Brain microvascular endothelial cell (primary cell): ENCODE measurements at regions not wholly inside any gene's neighbourhood (a gene's known extent, or its start where the extent isn't known, plus 50 kb on each side); places are given as distances from the start of the nearest gene placed in this dataset.

Experiments
- DNase-seq: peaks from one replicate; pipeline ENCODE4 v3.0.0-alpha.2; 2020
- H3K27ac ChIP-seq: fragments of 250-450 bp; sonication (Bioruptor Pico); 2 replicates; pipeline ENCODE4 v1.5.1; 2020; ENCODE audit warnings: mild to moderate bottlenecking, moderate library complexity
- H3K27me3 ChIP-seq: fragments of 250-450 bp; sonication (Bioruptor Pico); replicated peaks from 2 replicates; pipeline ENCODE4 v1.5.1; 2020; ENCODE audit warnings: mild to moderate bottlenecking
- H3K36me3 ChIP-seq: fragments of 250-450 bp; sonication (Bioruptor Pico); replicated peaks from 2 replicates; pipeline ENCODE4 v1.5.1; 2020; ENCODE audit warnings: mild to moderate bottlenecking
- H3K4me3 ChIP-seq: 2 replicates; pipeline ENCODE4 v1.5.1; 2011; ENCODE audit warnings: low read depth, mild to moderate bottlenecking, control low read depth, low read length, moderate library complexity
- CTCF ChIP-seq: IDR thresholded peaks from 2 replicates; pipeline ENCODE4 v1.5.1; 2011; ENCODE audit warnings: low read depth, mild to moderate bottlenecking, moderate library complexity, low read length, control low read depth, inconsistent platforms; ENCODE audit errors: missing control alignments
- in situ Hi-C: cut with HindIII; loops from 2 replicates; pipeline ENCODE4 v1.10.0; 2017; ENCODE audit warnings: low sequenced_read_pairs, low pct_ligation_motif_present

DNA sequence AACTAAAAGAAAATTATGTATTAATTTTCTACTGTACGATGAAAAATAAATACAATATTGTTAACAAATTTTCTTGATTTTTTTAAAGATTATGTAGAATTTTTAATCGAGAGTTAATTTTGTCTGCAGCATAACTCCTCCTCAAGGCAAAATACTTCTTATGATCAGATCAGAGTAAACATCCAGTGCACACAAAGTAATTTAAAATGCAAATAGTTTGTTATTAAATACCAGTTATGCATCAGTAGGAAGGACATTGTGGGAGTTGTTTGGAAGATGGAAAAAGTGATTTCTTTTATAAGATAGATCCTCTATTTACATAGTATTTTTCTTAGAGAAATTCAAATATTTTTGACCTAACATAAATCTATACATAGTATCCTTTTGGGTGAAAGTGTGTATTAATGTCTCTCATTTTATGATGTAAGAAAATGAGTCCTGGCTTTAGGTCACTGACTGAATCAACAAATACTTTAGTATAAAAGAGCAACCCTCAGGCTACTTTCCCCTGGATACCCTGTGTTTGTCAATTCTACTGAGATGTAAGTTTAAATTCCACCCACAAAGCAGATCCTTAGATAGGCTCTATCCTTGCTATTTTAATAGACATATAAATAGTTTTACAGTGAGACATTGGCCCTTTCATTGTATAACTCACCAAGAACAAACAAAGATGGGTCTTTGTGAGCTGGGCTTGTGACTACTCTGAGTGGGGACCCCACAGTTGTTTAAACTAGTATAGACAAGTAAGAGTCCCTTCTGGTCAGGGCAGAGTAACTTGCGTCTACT is 1133.7 kb downstream of the GATA3 start:
- H3K27ac ChIP-seq, result no peak overlapping the region
- no peak overlapping the region for H3K4me3 ChIP-seq
- H3K27me3 ChIP-seq, result no peaks in the 10 kb centered on the region
- no peak for TF ChIP-seq CTCF
- no peaks in the 10 kb centered on the region for H3K36me3 ChIP-seq
- DNase-seq, result no peak
- in situ Hi-C loops, result no loop called here

DNA sequence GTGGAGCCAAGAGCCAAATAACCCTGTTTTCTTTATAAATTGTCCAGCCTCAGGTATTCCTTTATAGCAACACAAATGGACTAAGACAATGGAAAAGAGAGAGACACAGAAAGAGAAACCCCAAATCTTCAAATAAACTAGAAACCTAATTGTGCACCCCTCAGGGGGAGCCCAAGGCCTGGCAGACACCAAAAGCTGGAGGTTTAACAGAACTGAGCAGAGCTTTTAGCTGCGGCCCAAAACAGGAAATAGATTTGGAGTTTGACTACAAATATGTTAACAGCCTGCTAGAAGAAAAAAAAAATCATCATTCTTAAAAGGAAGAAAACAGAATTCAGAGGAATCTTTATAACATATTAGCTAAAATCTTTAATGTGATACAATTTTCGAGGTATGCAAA is 1135.0 kb downstream of the GATA3 start:
- no peak for DNase-seq
- no peak for TF ChIP-seq CTCF
- Histone ChIP-seq H3K27me3 (no peaks in the 10 kb centered on the region), H3K4me3 (no peak overlapping the region), H3K36me3 (no peaks in the 10 kb centered on the region), H3K27ac (no peak overlapping the region)
- in situ Hi-C loops, result no loop called here

- Histone ChIP-seq H3K27ac (no peak overlapping the region), H3K36me3 (no peaks in the 10 kb centered on the region), H3K4me3 (no peak overlapping the region), H3K27me3 (no peaks in the 10 kb centered on the region)
- no peak for DNase-seq
- in situ Hi-C loops, result no loop called here
- no peak for TF ChIP-seq CTCF
Observed at GRCh38 chr10:9193120-9193519, 1138.6 kb downstream of the GATA3 start.

GRCh38 chr10:9195385-9195784 is 1140.9 kb downstream of the GATA3 start:
- DNase-seq, result no peak
- H3K27ac ChIP-seq, result no peak overlapping the region
- no peaks in the 10 kb centered on the region for H3K27me3 ChIP-seq
- no peaks in the 10 kb centered on the region for H3K36me3 ChIP-seq
- TF ChIP-seq CTCF, result no peak
- in situ Hi-C loops, result no loop called here
- no peak overlapping the region for H3K4me3 ChIP-seq

DNA sequence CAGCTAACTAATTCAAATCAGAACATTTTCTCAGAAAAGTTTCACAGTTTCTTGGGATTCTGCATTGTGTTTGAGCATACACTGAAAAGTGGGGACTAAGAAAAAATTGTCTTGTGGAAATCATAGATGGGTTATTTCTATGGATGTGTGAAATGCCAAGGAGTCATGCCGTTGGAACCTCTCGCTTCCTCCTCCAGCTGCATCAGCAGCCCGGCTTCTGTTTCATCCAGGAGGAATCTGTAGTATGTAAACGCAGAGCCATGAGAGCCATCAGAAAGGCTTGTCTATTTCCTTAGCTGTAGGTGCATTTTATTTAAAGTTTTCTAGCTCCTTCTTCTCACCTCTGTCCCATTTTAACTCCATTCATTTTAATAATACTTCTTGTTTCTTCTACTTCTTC is 1144.1 kb downstream of the GATA3 start:
- DNase-seq, result peak; percentile 40
- TF ChIP-seq CTCF, result no peak
- Histone ChIP-seq H3K36me3 (no peaks in the 10 kb centered on the region), H3K27me3 (no peaks in the 10 kb centered on the region), H3K4me3 (no peak overlapping the region), H3K27ac (no peak overlapping the region)
- in situ Hi-C loops, result no loop called here

DNA sequence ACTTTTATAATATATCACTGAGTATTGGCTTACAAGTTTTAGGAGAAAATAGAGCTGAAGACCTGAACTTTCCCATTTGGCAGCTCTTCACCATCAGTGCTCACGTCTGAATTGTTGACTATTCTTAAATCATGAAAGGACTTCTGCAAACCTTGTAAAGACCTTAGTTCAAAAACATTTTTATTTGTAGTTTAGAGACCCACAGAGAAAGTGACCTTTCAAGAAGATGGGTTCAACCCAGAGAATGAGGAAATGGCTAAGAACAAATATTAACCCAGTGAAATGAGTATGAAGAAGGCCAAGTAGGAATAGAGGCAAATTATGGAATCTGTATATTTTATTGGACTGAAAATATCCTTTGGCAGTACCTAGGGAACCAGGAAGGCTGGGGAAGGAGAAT is 1151.1 kb downstream of the GATA3 start:
- Histone ChIP-seq H3K27me3 (no peaks in the 10 kb centered on the region), H3K36me3 (no peaks in the 10 kb centered on the region), H3K27ac (no peak overlapping the region), H3K4me3 (no peak overlapping the region)
- in situ Hi-C loops, result no loop called here
- no peak for TF ChIP-seq CTCF
- DNase-seq, result no peak
